HepG2 (cell line): ENCODE measurements at regions not wholly inside any gene's neighbourhood (a gene's known extent, or its start where the extent isn't known, plus 50 kb on each side); places are given as distances from the start of the nearest gene placed in this dataset.

Experiments used
- POLR2AphosphoS5 ChIP-seq: IDR thresholded peaks from 2 replicates; pipeline ENCODE4 v1.6.1; 2012; ENCODE audit warnings: low read depth, low read length
- SRSF4 ChIP-seq: fragments of 200-400 bp; formaldehyde crosslinking; IDR thresholded peaks from one replicate; pipeline ENCODE4 v1.6.1; 2018; ENCODE audit warnings: mild to moderate bottlenecking, low read depth, low read length, moderate library complexity; ENCODE audit not compliant: poor library complexity, severe bottlenecking
- TF ChIP-seq, protein P1 (sequence below), 2 experiments: fragments of 450-650 bp in 1 of 2; sonication (generic) in 1 of 2; formaldehyde crosslinking in 1 of 2; IDR thresholded peaks; 2 replicates each; pipeline versions ENCODE4 v1.6.1 to v1.8.0; 2016 to 2022; ENCODE audit warnings: antibody characterized with exemption in 1 of 2, mild to moderate bottlenecking in 1 of 2, missing genetic modification reagents in 1 of 2

DNA sequence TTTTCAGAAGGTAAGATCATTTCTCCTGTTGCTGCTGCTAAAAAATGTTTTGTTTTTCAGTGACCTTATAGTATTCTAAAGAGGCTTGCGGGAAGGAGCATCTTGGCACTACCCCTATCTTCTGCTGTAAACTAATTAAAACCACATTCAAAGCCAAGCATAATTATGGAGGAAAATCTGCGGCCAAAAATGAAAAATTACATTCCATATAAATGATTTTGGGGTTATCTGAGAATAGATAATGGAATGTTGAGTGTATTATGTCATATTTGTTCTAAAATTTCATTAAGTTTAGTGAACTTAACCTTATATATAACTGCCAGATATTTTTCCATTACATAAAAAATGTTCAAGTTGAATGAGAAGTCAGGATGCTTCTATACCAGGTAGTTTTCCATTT, 170.4 kb upstream of the TMC3 start:
- TF ChIP-seq SRSF4 (no peak), POLR2AphosphoS5 (no peak)
- TF ChIP-seq, protein P1, sequence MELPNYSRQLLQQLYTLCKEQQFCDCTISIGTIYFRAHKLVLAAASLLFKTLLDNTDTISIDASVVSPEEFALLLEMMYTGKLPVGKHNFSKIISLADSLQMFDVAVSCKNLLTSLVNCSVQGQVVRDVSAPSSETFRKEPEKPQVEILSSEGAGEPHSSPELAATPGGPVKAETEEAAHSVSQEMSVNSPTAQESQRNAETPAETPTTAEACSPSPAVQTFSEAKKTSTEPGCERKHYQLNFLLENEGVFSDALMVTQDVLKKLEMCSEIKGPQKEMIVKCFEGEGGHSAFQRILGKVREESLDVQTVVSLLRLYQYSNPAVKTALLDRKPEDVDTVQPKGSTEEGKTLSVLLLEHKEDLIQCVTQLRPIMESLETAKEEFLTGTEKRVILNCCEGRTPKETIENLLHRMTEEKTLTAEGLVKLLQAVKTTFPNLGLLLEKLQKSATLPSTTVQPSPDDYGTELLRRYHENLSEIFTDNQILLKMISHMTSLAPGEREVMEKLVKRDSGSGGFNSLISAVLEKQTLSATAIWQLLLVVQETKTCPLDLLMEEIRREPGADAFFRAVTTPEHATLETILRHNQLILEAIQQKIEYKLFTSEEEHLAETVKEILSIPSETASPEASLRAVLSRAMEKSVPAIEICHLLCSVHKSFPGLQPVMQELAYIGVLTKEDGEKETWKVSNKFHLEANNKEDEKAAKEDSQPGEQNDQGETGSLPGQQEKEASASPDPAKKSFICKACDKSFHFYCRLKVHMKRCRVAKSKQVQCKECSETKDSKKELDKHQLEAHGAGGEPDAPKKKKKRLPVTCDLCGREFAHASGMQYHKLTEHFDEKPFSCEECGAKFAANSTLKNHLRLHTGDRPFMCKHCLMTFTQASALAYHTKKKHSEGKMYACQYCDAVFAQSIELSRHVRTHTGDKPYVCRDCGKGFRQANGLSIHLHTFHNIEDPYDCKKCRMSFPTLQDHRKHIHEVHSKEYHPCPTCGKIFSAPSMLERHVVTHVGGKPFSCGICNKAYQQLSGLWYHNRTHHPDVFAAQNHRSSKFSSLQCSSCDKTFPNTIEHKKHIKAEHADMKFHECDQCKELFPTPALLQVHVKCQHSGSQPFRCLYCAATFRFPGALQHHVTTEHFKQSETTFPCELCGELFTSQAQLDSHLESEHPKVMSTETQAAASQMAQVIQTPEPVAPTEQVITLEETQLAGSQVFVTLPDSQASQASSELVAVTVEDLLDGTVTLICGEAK (IDR thresholded peaks at IDR 0.05), result no peak
- TF ChIP-seq, protein P1 (CRISPR knock-in tag; IDR thresholded peaks at IDR 0.05), result no peak
